Parathyroid adenoma (tissue), 2 donors: ENCODE measurements at regions not wholly inside any gene's neighbourhood (a gene's known extent, or its start where the extent isn't known, plus 50 kb on each side); places are given as distances from the start of the nearest gene placed in this dataset.

Experiments
- H2AFZ ChIP-seq: fragments of 300-600 bp; sonication (generic); one replicate; pipeline ENCODE4 v1.7.0; 2017; ENCODE audit warnings: antibody characterized with exemption, mild to moderate bottlenecking
- H3K27ac ChIP-seq: fragments of 300-600 bp; sonication (generic); one replicate; pipeline ENCODE4 v1.7.0; 2017
- H3K27me3 ChIP-seq: fragments of 300-600 bp; sonication (generic); one replicate; pipeline ENCODE4 v1.7.0; 2017; ENCODE audit warnings: low read length; ENCODE audit not compliant: control insufficient read depth, insufficient read depth
- H3K36me3 ChIP-seq: fragments of 300-600 bp; sonication (generic); one replicate; pipeline ENCODE4 v1.7.0; 2017; ENCODE audit warnings: low read length; ENCODE audit not compliant: control insufficient read depth, insufficient read depth
- H3K4me1 ChIP-seq: fragments of 300-600 bp; sonication (generic); one replicate; pipeline ENCODE4 v1.7.0; 2017; ENCODE audit warnings: control low read depth
- H3K4me2 ChIP-seq: fragments of 300-600 bp; sonication (generic); one replicate; pipeline ENCODE4 v1.7.0; 2017; ENCODE audit warnings: low read length
- H3K4me3 ChIP-seq: fragments of 300-600 bp; sonication (generic); one replicate; pipeline ENCODE4 v1.7.0; 2017; ENCODE audit warnings: low read depth, low read length
- H3K79me2 ChIP-seq: fragments of 300-600 bp; sonication (generic); one replicate; pipeline ENCODE4 v1.7.0; 2017; ENCODE audit warnings: control low read depth
- H3K9ac ChIP-seq: fragments of 300-600 bp; sonication (generic); one replicate; pipeline ENCODE4 v1.7.0; 2017; ENCODE audit warnings: mild to moderate bottlenecking
- H3K9me3 ChIP-seq: fragments of 300-600 bp; sonication (generic); one replicate; pipeline ENCODE4 v1.7.0; 2017; ENCODE audit warnings: low read length; ENCODE audit not compliant: control insufficient read depth
- TF ChIP-seq, protein P1 (sequence below): fragments of 300-600 bp; sonication (generic); IDR thresholded peaks from one replicate; pipeline ENCODE4 v1.7.0; 2017; ENCODE audit warnings: antibody characterized with exemption, mild to moderate bottlenecking
- donor health status: primary hyperparathyroidism.

GRCh38 chr22:48429446-48430020 is 1398.1 kb downstream of the BRD1 start:
- Histone ChIP-seq H3K9ac (no peak overlapping the region), H2AFZ (no peak overlapping the region), H3K27ac (no peak overlapping the region), H3K27me3 (no peaks in the 10 kb centered on the region), H3K4me2 (no peak overlapping the region), H3K9me3 (no peaks in the 10 kb centered on the region), H3K79me2 (no peaks in the 10 kb centered on the region), H3K4me3 (no peak overlapping the region), H3K4me1 (no peaks in the 10 kb centered on the region), H3K36me3 (no peaks in the 10 kb centered on the region)
- TF ChIP-seq, protein P1, sequence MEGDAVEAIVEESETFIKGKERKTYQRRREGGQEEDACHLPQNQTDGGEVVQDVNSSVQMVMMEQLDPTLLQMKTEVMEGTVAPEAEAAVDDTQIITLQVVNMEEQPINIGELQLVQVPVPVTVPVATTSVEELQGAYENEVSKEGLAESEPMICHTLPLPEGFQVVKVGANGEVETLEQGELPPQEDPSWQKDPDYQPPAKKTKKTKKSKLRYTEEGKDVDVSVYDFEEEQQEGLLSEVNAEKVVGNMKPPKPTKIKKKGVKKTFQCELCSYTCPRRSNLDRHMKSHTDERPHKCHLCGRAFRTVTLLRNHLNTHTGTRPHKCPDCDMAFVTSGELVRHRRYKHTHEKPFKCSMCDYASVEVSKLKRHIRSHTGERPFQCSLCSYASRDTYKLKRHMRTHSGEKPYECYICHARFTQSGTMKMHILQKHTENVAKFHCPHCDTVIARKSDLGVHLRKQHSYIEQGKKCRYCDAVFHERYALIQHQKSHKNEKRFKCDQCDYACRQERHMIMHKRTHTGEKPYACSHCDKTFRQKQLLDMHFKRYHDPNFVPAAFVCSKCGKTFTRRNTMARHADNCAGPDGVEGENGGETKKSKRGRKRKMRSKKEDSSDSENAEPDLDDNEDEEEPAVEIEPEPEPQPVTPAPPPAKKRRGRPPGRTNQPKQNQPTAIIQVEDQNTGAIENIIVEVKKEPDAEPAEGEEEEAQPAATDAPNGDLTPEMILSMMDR, result no peak

DNA sequence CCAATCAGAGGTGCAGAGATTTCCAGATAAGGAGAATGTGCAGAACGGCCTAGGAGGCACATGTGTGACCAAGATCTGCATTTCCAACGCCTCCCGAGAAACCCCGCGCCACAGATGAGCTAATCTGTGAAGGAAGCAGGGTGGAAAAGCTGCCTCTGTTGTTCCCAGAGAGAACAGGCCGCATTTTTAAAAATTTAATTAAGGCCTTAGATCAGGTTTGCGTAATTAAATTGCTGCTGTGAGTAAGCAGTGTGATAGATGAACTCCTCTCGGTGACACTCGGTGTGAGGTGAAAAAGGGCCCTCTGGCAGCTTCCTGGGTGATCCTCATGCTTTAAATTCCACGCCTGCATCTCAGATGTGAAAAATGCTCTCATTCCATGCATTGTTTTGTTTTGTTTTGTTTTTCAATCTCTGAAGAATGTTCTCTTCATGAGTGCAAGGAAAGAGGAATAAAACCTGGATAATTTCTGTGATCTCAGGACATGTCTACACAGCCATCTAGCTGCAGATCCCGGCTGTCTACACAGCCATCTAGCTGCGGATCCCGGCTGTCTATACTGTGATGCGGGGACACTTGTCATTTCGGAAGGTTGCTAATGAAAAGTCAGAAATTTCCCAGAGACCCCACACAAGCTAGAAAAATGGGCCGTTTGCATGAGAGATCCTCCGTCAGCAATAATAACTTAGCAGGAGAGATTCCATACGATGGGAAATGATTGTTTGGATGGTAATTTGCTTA is 1398.9 kb downstream of the BRD1 start:
- Histone ChIP-seq H3K4me3 (no peak overlapping the region), H3K9me3 (no peaks in the 10 kb centered on the region), H3K27ac (no peak overlapping the region), H2AFZ (no peak overlapping the region), H3K4me2 (no peak overlapping the region), H3K9ac (no peak overlapping the region), H3K4me1 (no peaks in the 10 kb centered on the region), H3K36me3 (no peaks in the 10 kb centered on the region), H3K27me3 (no peaks in the 10 kb centered on the region), H3K79me2 (no peaks in the 10 kb centered on the region)
- TF ChIP-seq, protein P1, result no peak

- TF ChIP-seq, protein P1, result no peak
- Histone ChIP-seq H3K36me3 (no peaks in the 10 kb centered on the region), H3K4me2 (no peak overlapping the region), H3K27ac (no peak overlapping the region), H3K4me3 (no peak overlapping the region), H2AFZ (no peak overlapping the region), H3K9me3 (no peaks in the 10 kb centered on the region), H3K9ac (no peak overlapping the region), H3K27me3 (no peaks in the 10 kb centered on the region), H3K79me2 (no peaks in the 10 kb centered on the region), H3K4me1 (no peaks in the 10 kb centered on the region)
Measured at GRCh38 chr22:48427731-48428211, 1399.9 kb downstream of the BRD1 start.

DNA sequence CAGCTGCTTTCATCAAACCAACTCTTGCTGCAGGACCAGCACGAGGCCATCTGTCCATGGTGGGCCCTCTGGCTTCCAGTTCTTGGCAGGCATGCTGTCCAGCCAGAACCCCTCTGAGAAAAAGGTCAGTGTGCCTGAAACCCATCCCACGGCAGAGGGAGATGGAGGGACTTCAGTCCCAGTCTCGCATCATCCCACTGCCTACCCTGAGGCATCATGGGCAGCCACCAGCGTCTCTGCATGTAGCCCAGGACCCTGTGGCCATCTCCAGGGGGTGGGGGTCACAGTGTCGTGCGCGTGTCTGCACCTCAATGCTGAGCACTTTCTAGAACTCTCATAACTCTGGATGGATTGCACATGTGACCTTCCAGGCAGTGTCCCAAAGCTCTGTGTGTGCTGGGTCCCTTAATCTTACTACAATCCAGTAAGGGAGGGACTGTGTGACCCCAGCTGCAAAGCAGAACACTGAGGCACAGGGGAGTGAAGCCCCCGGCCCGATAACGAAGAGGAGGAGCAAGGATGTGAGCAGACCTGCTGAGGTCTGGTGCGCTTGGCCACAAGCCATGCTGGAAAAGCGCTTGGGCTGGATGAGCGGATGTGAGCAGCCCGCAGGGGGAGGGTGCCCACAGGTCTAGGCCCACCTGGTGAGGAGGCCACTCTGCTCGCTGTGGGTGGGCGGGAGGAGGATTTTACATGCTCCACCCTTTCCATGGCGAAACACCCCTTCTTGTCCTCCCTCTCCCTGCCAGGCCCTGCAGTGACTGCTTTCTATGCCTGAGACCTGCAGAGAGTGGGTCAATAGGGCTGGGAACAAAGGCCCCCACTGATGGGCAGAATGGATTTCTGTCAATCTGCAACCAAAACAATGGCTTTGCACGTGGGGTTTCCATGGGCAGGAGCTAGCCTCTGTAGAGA is 1401.0 kb downstream of the BRD1 start:
- H3K79me2 ChIP-seq, result no peaks in the 10 kb centered on the region
- no peaks in the 10 kb centered on the region for H3K4me1 ChIP-seq
- no peak overlapping the region for H3K9ac ChIP-seq
- H3K4me3 ChIP-seq, result no peak overlapping the region
- H3K36me3 ChIP-seq, result no peaks in the 10 kb centered on the region
- H2AFZ ChIP-seq, result no peak overlapping the region
- no peak overlapping the region for H3K4me2 ChIP-seq
- no peak overlapping the region for H3K27ac ChIP-seq
- no peaks in the 10 kb centered on the region for H3K9me3 ChIP-seq
- TF ChIP-seq, protein P1, result no peak
- no peaks in the 10 kb centered on the region for H3K27me3 ChIP-seq
